ENCODE measurements at regions not wholly inside any gene's neighbourhood (a gene's known extent, or its start where the extent isn't known, plus 50 kb on each side); places are given as distances from the start of the nearest gene placed in this dataset.

GRCh38 chr4:20062054-20062453 lies 189.7 kb upstream of the SLIT2 start (continued):
- no peak for TF ChIP-seq ETV6 (conservative IDR thresholded peaks at IDR 0.05 in 1 of 2, IDR thresholded peaks at IDR 0.05 in 1 of 2; ENCODE audit: borderline replicate concordance in 1 of 2, low read depth in 1 of 2)
- TF ChIP-seq NFIC (IDR thresholded peaks at IDR 0.05; ENCODE audit: low read depth, low read length) = no peak
- TF ChIP-seq, protein P1, sequence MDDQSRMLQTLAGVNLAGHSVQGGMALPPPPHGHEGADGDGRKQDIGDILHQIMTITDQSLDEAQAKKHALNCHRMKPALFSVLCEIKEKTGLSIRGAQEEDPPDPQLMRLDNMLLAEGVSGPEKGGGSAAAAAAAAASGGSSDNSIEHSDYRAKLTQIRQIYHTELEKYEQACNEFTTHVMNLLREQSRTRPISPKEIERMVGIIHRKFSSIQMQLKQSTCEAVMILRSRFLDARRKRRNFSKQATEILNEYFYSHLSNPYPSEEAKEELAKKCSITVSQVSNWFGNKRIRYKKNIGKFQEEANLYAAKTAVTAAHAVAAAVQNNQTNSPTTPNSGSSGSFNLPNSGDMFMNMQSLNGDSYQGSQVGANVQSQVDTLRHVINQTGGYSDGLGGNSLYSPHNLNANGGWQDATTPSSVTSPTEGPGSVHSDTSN (IDR thresholded peaks at IDR 0.05; ENCODE audit: insufficient replicate concordance, low read depth, low read length) = no peak
- TF ChIP-seq, protein P2, sequence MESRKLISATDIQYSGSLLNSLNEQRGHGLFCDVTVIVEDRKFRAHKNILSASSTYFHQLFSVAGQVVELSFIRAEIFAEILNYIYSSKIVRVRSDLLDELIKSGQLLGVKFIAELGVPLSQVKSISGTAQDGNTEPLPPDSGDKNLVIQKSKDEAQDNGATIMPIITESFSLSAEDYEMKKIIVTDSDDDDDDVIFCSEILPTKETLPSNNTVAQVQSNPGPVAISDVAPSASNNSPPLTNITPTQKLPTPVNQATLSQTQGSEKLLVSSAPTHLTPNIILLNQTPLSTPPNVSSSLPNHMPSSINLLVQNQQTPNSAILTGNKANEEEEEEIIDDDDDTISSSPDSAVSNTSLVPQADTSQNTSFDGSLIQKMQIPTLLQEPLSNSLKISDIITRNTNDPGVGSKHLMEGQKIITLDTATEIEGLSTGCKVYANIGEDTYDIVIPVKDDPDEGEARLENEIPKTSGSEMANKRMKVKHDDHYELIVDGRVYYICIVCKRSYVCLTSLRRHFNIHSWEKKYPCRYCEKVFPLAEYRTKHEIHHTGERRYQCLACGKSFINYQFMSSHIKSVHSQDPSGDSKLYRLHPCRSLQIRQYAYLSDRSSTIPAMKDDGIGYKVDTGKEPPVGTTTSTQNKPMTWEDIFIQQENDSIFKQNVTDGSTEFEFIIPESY (IDR thresholded peaks at IDR 0.05) = no peak
- TF ChIP-seq KDM1A (IDR thresholded peaks at IDR 0.05; ENCODE audit: borderline replicate concordance) = no peak
- no peak for TF ChIP-seq RB1 (IDR thresholded peaks at IDR 0.05; ENCODE audit: borderline replicate concordance)
- TF ChIP-seq, protein P3, sequence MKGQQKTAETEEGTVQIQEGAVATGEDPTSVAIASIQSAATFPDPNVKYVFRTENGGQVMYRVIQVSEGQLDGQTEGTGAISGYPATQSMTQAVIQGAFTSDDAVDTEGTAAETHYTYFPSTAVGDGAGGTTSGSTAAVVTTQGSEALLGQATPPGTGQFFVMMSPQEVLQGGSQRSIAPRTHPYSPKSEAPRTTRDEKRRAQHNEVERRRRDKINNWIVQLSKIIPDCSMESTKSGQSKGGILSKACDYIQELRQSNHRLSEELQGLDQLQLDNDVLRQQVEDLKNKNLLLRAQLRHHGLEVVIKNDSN (IDR thresholded peaks at IDR 0.05; ENCODE audit: borderline replicate concordance, extremely low read length, insufficient read depth, low read depth, low read length) = no peak
- TF ChIP-seq PAX5 (IDR thresholded peaks at IDR 0.05; ENCODE audit: borderline replicate concordance, low read depth, low read length) = no peak
- TF ChIP-seq CREM (IDR thresholded peaks at IDR 0.05; ENCODE audit: low read depth) = no peak
- no peak for TF ChIP-seq POLR2AphosphoS5 (IDR thresholded peaks at IDR 0.05; ENCODE audit: low read length)
- no peak for TF ChIP-seq TAF1 (IDR thresholded peaks at IDR 0.05; ENCODE audit: borderline replicate concordance, low read depth, low read length)
- no peak for TF ChIP-seq STAT3 (IDR thresholded peaks at IDR 0.05; ENCODE audit: low read depth, low read length)
- TF ChIP-seq, protein P4, sequence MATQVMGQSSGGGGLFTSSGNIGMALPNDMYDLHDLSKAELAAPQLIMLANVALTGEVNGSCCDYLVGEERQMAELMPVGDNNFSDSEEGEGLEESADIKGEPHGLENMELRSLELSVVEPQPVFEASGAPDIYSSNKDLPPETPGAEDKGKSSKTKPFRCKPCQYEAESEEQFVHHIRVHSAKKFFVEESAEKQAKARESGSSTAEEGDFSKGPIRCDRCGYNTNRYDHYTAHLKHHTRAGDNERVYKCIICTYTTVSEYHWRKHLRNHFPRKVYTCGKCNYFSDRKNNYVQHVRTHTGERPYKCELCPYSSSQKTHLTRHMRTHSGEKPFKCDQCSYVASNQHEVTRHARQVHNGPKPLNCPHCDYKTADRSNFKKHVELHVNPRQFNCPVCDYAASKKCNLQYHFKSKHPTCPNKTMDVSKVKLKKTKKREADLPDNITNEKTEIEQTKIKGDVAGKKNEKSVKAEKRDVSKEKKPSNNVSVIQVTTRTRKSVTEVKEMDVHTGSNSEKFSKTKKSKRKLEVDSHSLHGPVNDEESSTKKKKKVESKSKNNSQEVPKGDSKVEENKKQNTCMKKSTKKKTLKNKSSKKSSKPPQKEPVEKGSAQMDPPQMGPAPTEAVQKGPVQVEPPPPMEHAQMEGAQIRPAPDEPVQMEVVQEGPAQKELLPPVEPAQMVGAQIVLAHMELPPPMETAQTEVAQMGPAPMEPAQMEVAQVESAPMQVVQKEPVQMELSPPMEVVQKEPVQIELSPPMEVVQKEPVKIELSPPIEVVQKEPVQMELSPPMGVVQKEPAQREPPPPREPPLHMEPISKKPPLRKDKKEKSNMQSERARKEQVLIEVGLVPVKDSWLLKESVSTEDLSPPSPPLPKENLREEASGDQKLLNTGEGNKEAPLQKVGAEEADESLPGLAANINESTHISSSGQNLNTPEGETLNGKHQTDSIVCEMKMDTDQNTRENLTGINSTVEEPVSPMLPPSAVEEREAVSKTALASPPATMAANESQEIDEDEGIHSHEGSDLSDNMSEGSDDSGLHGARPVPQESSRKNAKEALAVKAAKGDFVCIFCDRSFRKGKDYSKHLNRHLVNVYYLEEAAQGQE (IDR thresholded peaks at IDR 0.05; ENCODE audit: low read depth, low read length) = no peak
- no peak for TF ChIP-seq ZSCAN29 (IDR thresholded peaks at IDR 0.05)

All from GM12878 (cell line).